OCI-LY1 (cell line): ENCODE measurements at regions not wholly inside any gene's neighbourhood (a gene's known extent, or its start where the extent isn't known, plus 50 kb on each side); places are given as distances from the start of the nearest gene placed in this dataset.

Experiments used
- CTCF ChIP-seq: fragments of 200-600 bp; sonication (generic), shearing (Covaris generic); IDR thresholded peaks from 2 replicates; pipeline ENCODE4 v1.5.1; 2017; ENCODE audit warnings: mild to moderate bottlenecking, antibody characterized with exemption, low read length, moderate library complexity, mixed read lengths
- EZH2 ChIP-seq: fragments of 200-600 bp; sonication (generic), shearing (Covaris generic); IDR thresholded peaks from 2 replicates; pipeline ENCODE4 v1.8.0; 2017; ENCODE audit warnings: borderline replicate concordance, mixed run types, mild to moderate bottlenecking, antibody characterized with exemption, low read length, moderate library complexity, mixed read lengths

GRCh38 chr4:112885897-112886296 lies 163.6 kb upstream of the ANK2 start:
- no peak for TF ChIP-seq CTCF
- TF ChIP-seq EZH2: no peak
